ENCODE measurements at regions not wholly inside any gene's neighbourhood (a gene's known extent, or its start where the extent isn't known, plus 50 kb on each side); places are given as distances from the start of the nearest gene placed in this dataset.
A peak's percentile ranks its signal among the peaks of the same experiment; 100 is the strongest.

DNA sequence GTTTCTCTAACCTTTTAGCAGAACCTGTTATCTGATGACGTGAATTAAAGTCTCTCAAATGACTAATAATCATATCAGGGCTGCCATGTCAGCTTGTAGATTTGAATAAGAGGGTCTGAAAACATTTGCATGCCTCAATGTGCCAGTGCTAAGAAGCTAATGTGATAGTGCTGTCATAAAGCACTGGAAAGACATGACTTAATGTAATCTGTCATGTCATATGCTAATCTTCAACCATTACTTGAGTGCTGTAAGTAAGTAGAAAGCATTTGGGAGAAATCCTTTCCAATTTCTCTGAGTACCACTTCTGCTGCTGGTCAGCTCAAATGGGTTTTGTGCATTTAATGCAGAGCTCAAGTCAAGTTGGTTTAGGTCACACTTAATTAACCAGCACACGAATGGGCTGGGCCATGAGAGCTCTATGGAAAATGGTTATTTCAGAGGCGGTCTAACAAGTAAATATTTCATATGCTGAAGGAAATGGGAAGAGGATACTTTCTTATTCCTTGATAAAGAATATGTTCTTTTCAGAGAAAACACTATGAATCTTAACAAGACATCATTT, 609.2 kb downstream of the LMO4 start:
- Mint-ChIP-seq H3K4me3 (no peak overlapping the region), H3K4me1 (no peaks in the 10 kb centered on the region), H3K36me3 (no peaks in the 10 kb centered on the region), H3K27ac (no peak overlapping the region), H3K27me3 (no peaks in the 10 kb centered on the region), H3K9me3 (peaks cover 0 to 1% of the 10 kb centered on the region in 2 donors)
- no peak for ATAC-seq (replicated peaks)
- DNase-seq, result no peak

DNA sequence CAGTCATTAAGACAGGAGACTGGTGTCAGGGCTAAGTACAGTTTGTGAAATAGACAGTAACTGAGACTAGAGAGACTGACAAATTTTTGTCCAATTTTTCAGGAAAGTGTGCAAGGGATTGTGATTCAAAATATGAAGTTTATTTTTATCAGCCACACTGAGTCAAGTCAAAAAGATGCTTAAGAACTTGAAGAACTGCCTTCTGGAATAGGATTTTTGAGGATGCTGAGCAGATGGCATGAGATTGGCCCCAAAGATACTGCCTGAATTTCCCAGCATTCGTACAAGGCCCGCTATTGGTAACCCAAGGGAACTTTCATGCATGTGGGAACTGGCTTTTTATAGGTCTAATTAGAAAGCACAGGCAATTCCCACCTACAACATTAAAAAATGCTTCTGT, 610.0 kb downstream of the LMO4 start:
- H3K27me3 Mint-ChIP-seq, result no peaks in the 10 kb centered on the region
- H3K9me3 Mint-ChIP-seq, result peaks cover 0 to 1% of the 10 kb centered on the region in 2 donors
- H3K36me3 Mint-ChIP-seq, result no peaks in the 10 kb centered on the region
- no peak overlapping the region for H3K27ac Mint-ChIP-seq
- H3K4me3 Mint-ChIP-seq, result no peak overlapping the region
- ATAC-seq (replicated peaks), result no peak
- H3K4me1 Mint-ChIP-seq, result no peaks in the 10 kb centered on the region
- DNase-seq, result no peak

DNA sequence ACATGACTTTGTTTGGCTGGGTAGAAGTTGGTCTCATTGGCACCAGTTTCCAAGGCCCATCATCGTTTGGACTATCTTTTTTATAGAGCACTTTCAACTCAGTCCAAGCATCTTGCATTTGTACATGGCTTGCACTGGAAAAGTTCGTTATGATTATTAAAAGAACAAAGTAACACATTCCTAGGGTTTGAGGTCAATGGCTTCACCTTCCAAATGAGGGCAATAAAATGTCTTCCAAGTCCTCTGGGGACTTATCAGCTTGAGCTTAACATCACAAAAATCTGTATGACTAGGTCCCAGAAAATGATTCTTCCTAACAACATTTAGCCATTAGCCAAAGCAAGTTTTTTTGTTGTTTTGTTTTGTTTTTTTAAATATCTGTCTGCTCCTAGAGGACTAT, 610.8 kb downstream of the LMO4 start:
- Mint-ChIP-seq H3K4me3 (no peak overlapping the region), H3K36me3 (no peaks in the 10 kb centered on the region), H3K27ac (no peak overlapping the region), H3K4me1 (no peaks in the 10 kb centered on the region), H3K27me3 (no peaks in the 10 kb centered on the region), H3K9me3 (peaks cover 0 to 1% of the 10 kb centered on the region in 2 donors)
- no peak for DNase-seq
- ATAC-seq (replicated peaks), result no peak

DNA sequence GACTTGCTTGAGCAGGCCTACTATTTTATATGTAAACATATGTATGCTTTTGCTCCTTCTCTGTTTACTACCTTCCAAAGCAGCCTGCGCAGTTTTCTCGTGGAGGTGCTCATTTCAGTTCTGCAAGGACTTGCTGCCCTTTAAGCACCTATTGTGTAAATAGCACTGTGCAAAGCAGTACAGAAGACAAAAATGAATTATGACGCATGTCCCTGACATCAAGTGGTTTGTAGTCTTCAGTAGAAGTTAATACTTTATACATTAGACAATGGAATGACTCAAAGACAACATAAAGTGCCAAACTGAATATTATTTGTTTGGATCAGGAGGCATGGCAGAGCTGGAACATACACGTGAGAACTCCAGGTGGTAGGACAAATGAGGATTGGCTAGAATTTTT, 611.7 kb downstream of the LMO4 start:
- H3K4me3 Mint-ChIP-seq, result no peak overlapping the region
- H3K36me3 Mint-ChIP-seq, result no peaks in the 10 kb centered on the region
- no peak for ATAC-seq (replicated peaks)
- DNase-seq, result no peak
- H3K27ac Mint-ChIP-seq, result no peak overlapping the region
- H3K27me3 Mint-ChIP-seq, result no peaks in the 10 kb centered on the region
- no peaks in the 10 kb centered on the region for H3K4me1 Mint-ChIP-seq
- peaks cover 0 to 1% of the 10 kb centered on the region in 2 donors for H3K9me3 Mint-ChIP-seq

DNA sequence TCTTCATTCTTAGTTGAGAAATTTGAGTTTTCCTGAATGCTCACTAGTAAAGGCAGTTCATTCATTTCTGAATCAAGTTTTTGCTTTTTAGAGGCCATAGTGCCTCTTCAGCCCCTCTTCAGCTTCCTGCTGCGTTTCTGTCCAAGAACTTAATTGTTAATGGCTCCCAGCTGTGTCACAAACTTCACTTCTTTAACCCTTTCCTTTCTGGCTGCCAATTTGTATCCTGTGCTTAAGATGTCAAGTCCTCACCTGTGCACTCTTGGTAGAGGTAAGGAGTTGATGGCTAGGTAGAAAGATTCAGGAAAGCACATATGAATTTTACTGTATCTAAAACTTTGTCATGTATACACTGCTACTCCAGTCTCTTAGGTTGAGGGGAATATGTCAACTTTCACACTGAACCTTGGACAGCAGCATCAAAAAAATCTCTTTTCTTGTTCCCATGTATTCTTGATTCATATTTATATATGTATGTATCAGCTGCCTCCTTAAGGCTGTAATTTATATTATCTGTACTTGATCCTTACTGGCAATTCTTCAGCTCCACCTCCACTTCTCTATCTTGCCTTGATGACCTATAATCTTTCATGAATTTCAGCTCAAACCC, 612.8 kb downstream of the LMO4 start:
- no peak overlapping the region for H3K27ac Mint-ChIP-seq
- no peaks in the 10 kb centered on the region for H3K4me1 Mint-ChIP-seq
- DNase-seq (no peak), ATAC-seq (replicated peaks) (no peak)
- peaks cover 0 to 1% of the 10 kb centered on the region in 2 donors for H3K9me3 Mint-ChIP-seq
- no peaks in the 10 kb centered on the region for H3K36me3 Mint-ChIP-seq
- no peaks in the 10 kb centered on the region for H3K27me3 Mint-ChIP-seq
- no peak overlapping the region for H3K4me3 Mint-ChIP-seq

DNA sequence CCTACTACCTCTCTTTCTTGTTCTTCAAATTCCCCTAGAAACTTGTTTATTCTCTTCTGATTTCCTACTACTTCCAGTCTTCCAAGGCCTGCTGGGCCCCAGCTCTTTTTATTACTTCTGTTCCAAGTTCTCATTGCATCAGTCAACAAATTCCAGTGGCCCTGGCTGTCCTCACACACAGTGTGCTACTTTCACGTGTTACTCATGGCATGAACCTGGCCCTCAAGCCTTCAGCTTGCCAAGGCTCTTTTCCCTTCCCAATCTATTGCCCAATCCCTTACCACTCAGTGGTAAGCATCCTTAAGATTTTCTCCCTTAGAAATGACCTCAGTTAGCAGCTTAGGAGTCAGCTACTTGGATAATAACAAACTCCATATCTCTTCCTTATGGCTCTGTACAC, 613.5 kb downstream of the LMO4 start:
- Mint-ChIP-seq H3K27ac (no peak overlapping the region), H3K4me1 (no peaks in the 10 kb centered on the region), H3K4me3 (no peak overlapping the region), H3K9me3 (no peaks in the 10 kb centered on the region), H3K36me3 (no peaks in the 10 kb centered on the region), H3K27me3 (no peaks in the 10 kb centered on the region)
- ATAC-seq (replicated peaks) (no peak), DNase-seq (no peak)

DNA sequence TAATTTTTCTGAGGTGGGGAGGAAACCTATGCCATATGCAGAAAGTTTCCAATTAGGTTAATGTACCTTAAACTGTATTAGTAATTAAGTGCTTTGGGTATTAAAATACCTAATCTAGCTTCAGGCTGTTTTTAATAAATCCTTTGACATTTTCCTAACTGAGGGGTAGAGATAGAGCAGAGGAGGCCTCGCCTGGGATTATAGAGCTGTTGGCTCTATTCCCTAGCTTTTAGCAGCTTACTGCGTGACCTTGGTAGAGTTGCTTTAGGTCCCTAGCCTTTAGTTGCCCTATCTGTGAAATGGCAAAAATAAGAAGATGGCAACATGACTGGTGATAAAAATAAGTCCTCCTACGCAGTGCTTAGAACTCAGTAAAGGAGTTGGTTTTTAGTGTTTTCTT, 621.0 kb downstream of the LMO4 start:
- Mint-ChIP-seq H3K27me3 (no peaks in the 10 kb centered on the region), H3K27ac (no peak overlapping the region), H3K36me3 (no peaks in the 10 kb centered on the region), H3K4me1 (peaks cover 9 to 16% of the 10 kb centered on the region in 2 donors), H3K9me3 (no peaks in the 10 kb centered on the region), H3K4me3 (no peak overlapping the region)
- ATAC-seq (replicated peaks) (no peak), DNase-seq (no peak)

DNA sequence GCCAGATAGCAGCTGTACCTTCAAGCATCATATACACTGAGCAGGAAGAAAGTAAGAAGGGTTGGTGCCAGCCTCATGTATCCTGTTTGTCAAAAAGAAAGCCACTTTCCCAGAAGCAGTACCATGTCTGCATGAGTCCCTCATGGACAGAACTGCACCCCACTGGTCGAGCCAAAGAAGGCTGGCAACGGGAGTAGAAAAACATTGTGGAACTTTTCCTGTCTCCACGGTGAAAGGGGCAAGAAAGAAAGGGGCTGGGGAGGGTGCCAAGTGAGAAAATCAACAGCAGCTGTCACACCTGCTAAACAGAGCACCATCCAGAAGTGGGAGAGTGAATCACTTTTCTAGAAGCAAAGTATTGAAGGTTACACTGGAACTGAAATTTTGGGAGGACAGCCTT, 621.7 kb downstream of the LMO4 start:
- Mint-ChIP-seq H3K27ac (no peak overlapping the region), H3K4me3 (no peak overlapping the region), H3K9me3 (no peaks in the 10 kb centered on the region), H3K4me1 (peaks cover 9 to 16% of the 10 kb centered on the region in 2 donors), H3K27me3 (no peaks in the 10 kb centered on the region), H3K36me3 (no peaks in the 10 kb centered on the region)
- ATAC-seq (replicated peaks), result no peak
- no peak for DNase-seq

DNA sequence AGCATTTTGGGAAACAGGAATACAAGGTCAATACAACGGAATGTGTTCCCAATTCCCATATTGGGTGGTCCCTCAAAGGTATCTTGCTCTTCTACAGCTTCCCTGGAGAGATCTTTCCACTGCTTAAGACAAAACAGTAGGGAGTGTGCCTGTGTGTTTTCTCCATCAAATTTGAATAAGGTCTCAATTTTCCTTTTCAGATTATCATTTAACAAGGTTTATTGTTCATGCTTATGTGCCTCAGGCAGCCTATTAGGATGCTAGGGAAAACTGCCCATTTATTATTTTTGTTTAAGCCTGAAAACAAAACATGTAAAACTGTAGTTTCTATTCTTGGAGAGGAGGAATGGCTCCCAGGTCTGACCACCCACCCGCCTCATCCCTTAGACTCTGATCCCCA, 622.7 kb downstream of the LMO4 start:
- no peak for DNase-seq
- no peak overlapping the region for H3K4me3 Mint-ChIP-seq
- H3K9me3 Mint-ChIP-seq, result no peaks in the 10 kb centered on the region
- H3K36me3 Mint-ChIP-seq, result no peaks in the 10 kb centered on the region
- peaks cover 9 to 16% of the 10 kb centered on the region in 2 donors for H3K4me1 Mint-ChIP-seq
- ATAC-seq (replicated peaks), result no peak
- no peak overlapping the region for H3K27ac Mint-ChIP-seq
- no peaks in the 10 kb centered on the region for H3K27me3 Mint-ChIP-seq

DNA sequence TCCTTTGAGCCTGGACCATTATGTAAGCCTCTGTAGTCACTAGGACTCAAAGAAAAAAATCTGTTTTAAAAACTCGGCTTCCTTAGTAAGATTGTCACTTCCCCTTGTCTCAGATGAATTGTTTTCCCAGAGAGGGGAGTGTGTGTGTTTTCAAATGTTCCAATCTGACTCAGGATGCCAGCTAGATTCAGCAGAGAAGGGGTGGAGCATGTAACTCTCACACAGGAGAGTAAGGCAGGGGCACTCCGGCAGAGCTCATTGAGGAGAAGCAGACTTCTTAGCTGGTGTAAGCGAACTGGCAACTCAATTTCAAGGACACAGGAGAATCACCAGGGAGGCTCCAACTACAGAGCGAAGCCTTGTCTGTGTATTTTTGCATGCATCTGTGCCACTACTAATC, 623.2 kb downstream of the LMO4 start:
- H3K4me1 Mint-ChIP-seq, result peaks cover 9 to 16% of the 10 kb centered on the region in 2 donors
- DNase-seq (no peak), ATAC-seq (replicated peaks) (no peak)
- H3K27ac Mint-ChIP-seq, result no peak overlapping the region
- no peak overlapping the region for H3K4me3 Mint-ChIP-seq
- H3K9me3 Mint-ChIP-seq, result no peaks in the 10 kb centered on the region
- no peaks in the 10 kb centered on the region for H3K27me3 Mint-ChIP-seq
- no peaks in the 10 kb centered on the region for H3K36me3 Mint-ChIP-seq

DNA sequence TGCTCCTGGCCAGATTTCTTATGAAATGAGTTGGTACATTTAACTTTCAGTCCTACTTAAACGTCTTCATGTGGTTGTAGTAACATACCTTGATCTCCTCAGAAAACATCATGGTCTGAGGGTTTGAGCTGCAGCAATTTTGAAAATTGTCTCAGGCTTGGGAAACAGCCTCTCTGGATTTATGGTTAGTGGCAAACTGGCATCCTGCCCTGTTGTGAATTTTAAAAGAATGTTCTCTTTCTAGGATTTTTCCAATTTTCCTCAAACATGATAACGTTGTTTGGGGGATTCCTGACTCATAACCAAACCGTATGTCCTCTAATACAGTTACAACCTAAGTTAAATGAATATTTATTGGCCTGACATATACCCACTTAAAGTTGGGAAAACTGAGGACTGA, 624.4 kb downstream of the LMO4 start:
- peaks cover 9 to 16% of the 10 kb centered on the region in 2 donors for H3K4me1 Mint-ChIP-seq
- no peak overlapping the region for H3K27ac Mint-ChIP-seq
- ATAC-seq (replicated peaks), result no peak
- no peak for DNase-seq
- H3K9me3 Mint-ChIP-seq, result no peaks in the 10 kb centered on the region
- no peaks in the 10 kb centered on the region for H3K36me3 Mint-ChIP-seq
- H3K4me3 Mint-ChIP-seq, result no peak overlapping the region
- no peaks in the 10 kb centered on the region for H3K27me3 Mint-ChIP-seq

DNA sequence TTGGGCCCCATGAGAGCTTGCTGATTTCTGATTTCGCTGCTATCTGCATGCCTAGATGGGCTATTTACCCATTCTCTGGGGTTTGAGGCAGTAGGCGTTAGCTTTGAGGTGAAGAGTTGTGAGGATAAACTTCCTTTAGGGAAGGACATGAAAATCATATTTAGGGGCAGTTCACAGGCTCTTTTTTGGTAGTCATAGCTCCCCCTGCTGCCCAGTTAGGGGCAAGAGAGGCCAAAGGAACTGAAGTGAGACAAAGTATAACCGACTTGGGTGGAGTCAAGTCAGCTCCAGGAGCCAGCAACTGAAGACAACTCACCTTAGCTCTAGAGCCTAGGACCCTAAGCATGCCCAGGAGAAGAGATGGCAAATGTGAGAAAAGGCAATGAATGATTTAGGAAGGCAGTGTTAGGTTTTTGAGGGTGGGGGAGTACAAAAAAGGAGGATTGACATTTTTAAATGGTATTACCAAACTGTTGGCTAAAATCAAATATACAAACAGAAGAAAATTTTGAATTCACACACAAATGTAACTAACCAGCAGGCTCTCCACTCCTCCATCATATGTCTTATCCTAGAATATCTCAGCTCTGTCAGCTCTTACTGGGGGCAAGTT, 625.2 kb downstream of the LMO4 start:
- peak; percentile 87 to 88 for ATAC-seq (replicated peaks)
- no peak overlapping the region for H3K27ac Mint-ChIP-seq
- DNase-seq, result peak; percentile 56
- no peaks in the 10 kb centered on the region for H3K36me3 Mint-ChIP-seq
- H3K4me3 Mint-ChIP-seq, result no peak overlapping the region
- peaks cover 9 to 16% of the 10 kb centered on the region in 2 donors for H3K4me1 Mint-ChIP-seq
- no peaks in the 10 kb centered on the region for H3K27me3 Mint-ChIP-seq
- H3K9me3 Mint-ChIP-seq, result no peaks in the 10 kb centered on the region

DNA sequence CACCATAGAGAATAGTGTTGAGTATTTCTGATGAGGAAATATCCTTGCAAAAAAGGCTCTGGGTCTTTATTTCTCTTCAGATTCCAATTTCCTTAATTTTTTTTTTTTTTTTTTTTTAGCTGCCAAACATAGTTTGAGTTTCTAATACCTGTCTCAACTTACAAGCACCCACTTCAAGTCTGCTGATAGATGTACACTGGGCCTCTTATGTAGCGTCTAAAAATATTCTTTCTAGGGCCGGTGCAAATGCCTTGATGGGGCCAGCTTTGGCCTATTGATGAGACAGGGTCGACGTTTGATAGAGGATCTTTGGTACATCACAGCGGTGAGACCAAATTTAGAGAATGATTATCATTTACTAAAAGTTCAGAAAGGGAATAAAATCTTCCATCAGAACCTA, 626.4 kb downstream of the LMO4 start:
- no peaks in the 10 kb centered on the region for H3K9me3 Mint-ChIP-seq
- no peak for ATAC-seq (replicated peaks)
- H3K27me3 Mint-ChIP-seq, result peaks cover 0 to 5% of the 10 kb centered on the region in 2 donors
- H3K27ac Mint-ChIP-seq, result no peak overlapping the region
- no peaks in the 10 kb centered on the region for H3K36me3 Mint-ChIP-seq
- H3K4me1 Mint-ChIP-seq, result peaks cover 9 to 16% of the 10 kb centered on the region in 2 donors
- no peak for DNase-seq
- no peak overlapping the region for H3K4me3 Mint-ChIP-seq

DNA sequence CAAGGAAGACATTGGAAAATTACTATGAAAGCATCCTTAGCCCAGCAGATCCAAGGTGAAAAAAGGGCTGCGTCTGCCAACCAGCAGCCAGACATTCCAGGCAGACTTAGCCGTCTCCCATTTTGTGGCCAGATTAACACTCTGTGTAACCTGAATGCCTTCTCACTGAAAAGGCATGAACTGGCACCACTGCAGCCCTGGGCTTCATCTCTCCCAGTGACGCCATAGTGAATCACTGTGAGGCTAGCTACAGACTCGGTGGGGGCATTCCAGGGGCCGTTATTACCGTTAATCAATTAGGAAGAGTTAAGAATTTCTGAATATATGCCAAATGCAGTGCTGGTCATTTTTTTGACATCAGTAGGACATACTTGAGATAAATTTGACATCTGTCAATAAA, 627.4 kb downstream of the LMO4 start:
- peaks cover 9 to 16% of the 10 kb centered on the region in 2 donors for H3K4me1 Mint-ChIP-seq
- no peaks in the 10 kb centered on the region for H3K36me3 Mint-ChIP-seq
- no peak overlapping the region for H3K27ac Mint-ChIP-seq
- peaks cover 0 to 5% of the 10 kb centered on the region in 2 donors for H3K27me3 Mint-ChIP-seq
- H3K9me3 Mint-ChIP-seq, result no peaks in the 10 kb centered on the region
- no peak overlapping the region for H3K4me3 Mint-ChIP-seq
- ATAC-seq (replicated peaks) (no peak), DNase-seq (no peak)

DNA sequence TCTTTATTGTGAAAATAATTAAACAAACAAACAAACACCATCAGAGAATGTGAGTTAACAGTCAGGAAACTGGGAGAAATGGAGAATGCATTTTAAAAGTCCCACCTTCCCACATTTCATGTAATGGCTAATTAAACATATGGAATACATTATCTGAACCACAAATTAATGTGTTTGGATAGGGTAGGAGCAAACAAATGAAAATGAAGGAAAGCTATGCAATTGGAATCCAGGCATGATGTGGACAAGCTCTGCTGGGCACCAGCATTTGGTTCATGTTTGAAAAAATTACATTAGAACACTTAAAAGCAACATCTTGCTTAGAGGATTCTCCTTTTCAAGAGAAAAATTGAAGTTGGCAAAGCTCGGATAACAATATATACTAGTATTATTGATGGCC, 628.1 kb downstream of the LMO4 start:
- Mint-ChIP-seq H3K27me3 (peaks cover 0 to 5% of the 10 kb centered on the region in 2 donors), H3K9me3 (no peaks in the 10 kb centered on the region), H3K4me1 (peaks cover 7 to 14% of the 10 kb centered on the region in 2 donors), H3K27ac (no peak overlapping the region), H3K36me3 (no peaks in the 10 kb centered on the region), H3K4me3 (no peak overlapping the region)
- no peak for ATAC-seq (replicated peaks)
- DNase-seq, result no peak

Data from stimulated activated naive B cell treated with anti-CD40 and anti-IgM and Interleukin-4, amounts not matched to agents 10 μg/mL and 1 μg/mL and 100 μg/mL, for 72 hours (primary cell).